Trophoblast cell (in vitro differentiated cells and primary cell): ENCODE measurements at regions not wholly inside any gene's neighbourhood (a gene's known extent, or its start where the extent isn't known, plus 50 kb on each side); places are given as distances from the start of the nearest gene placed in this dataset.

Experiments used
- DNase-seq, 2 donors: peaks; one replicate each; pipeline ENCODE4 v3.0.0-alpha.2; 2016
- H2AFZ ChIP-seq: 2 replicates; pipeline ENCODE4 v1.6.1; 2013; ENCODE audit warnings: low read length, moderate library complexity, mild to moderate bottlenecking; ENCODE audit not compliant: insufficient read depth, poor library complexity
- H2AK5ac ChIP-seq: 2 replicates; pipeline ENCODE4 v1.6.1; 2013; ENCODE audit warnings: mild to moderate bottlenecking, low read length
- H2BK120ac ChIP-seq: 2 replicates; pipeline ENCODE4 v1.6.1; 2013; ENCODE audit warnings: low read length, mild to moderate bottlenecking, moderate library complexity; ENCODE audit not compliant: insufficient read depth, poor library complexity
- H2BK12ac ChIP-seq: 2 replicates; pipeline ENCODE4 v1.6.1; 2013; ENCODE audit warnings: mild to moderate bottlenecking, low read length, moderate library complexity
- H2BK5ac ChIP-seq: 2 replicates; pipeline ENCODE4 v1.6.1; 2013; ENCODE audit warnings: low read length, low read depth, moderate library complexity, mild to moderate bottlenecking; ENCODE audit not compliant: poor library complexity
- H3K14ac ChIP-seq: 2 replicates; pipeline ENCODE4 v1.6.1; 2013; ENCODE audit warnings: mild to moderate bottlenecking, low read length
- H3K18ac ChIP-seq: 2 replicates; pipeline ENCODE4 v1.6.1; 2013; ENCODE audit warnings: mild to moderate bottlenecking, low read length
- H3K23ac ChIP-seq: 2 replicates; pipeline ENCODE4 v1.6.1; 2013; ENCODE audit warnings: low read length
- H3K27ac ChIP-seq: 2 replicates; pipeline ENCODE4 v1.5.1; 2013; ENCODE audit warnings: low read depth, mild to moderate bottlenecking, inconsistent platforms, low read length, moderate library complexity
- H3K27me3 ChIP-seq: 2 replicates; pipeline ENCODE4 v1.6.1; 2013; ENCODE audit warnings: inconsistent platforms, mild to moderate bottlenecking, low read length, moderate library complexity; ENCODE audit not compliant: insufficient read depth
- H3K36me3 ChIP-seq, 2 experiments: 1 replicate in 1 of 2; 2 replicates in 1 of 2; pipeline ENCODE4 v1.6.1; 2013; ENCODE audit warnings: low read length in 2 of 2, mild to moderate bottlenecking in 2 of 2, moderate library complexity in 1 of 2; ENCODE audit not compliant: insufficient read depth in 2 of 2, control insufficient read depth in 1 of 2
- H3K4ac ChIP-seq: 2 replicates; pipeline ENCODE4 v1.6.1; 2013; ENCODE audit warnings: low read depth, mild to moderate bottlenecking, low read length, moderate library complexity
- H3K4me1 ChIP-seq, 2 experiments: 1 replicate in 1 of 2; 2 replicates in 1 of 2; pipeline ENCODE4 v1.6.1; 2013; ENCODE audit warnings: low read length in 2 of 2, mild to moderate bottlenecking in 2 of 2, moderate library complexity in 1 of 2; ENCODE audit not compliant: insufficient read depth in 2 of 2, control insufficient read depth in 1 of 2
- H3K4me2 ChIP-seq: 2 replicates; pipeline ENCODE4 v1.6.1; 2013; ENCODE audit warnings: inconsistent platforms, mild to moderate bottlenecking, low read length, moderate library complexity
- H3K4me3 ChIP-seq: 2 replicates; pipeline ENCODE4 v1.5.1; 2013; ENCODE audit warnings: mild to moderate bottlenecking, low read depth, low read length, inconsistent platforms
- H3K79me1 ChIP-seq: one replicate; pipeline ENCODE4 v1.6.1; 2013; ENCODE audit warnings: low read length
- H3K79me2 ChIP-seq: 2 replicates; pipeline ENCODE4 v1.6.1; 2013; ENCODE audit warnings: low read length, mild to moderate bottlenecking; ENCODE audit not compliant: control insufficient read depth, insufficient read depth, poor library complexity
- H3K9ac ChIP-seq: 2 replicates; pipeline ENCODE4 v1.6.1; 2013; ENCODE audit warnings: mild to moderate bottlenecking, low read length
- H3K9me3 ChIP-seq: 2 replicates; pipeline ENCODE4 v1.6.1; 2013; ENCODE audit warnings: low read depth, mild to moderate bottlenecking, control low read depth, inconsistent platforms, low read length; ENCODE audit not compliant: insufficient read depth
- H4K12ac ChIP-seq: 2 replicates; pipeline ENCODE4 v1.6.1; 2013; ENCODE audit warnings: low read depth, mild to moderate bottlenecking, low read length, moderate library complexity
- H4K8ac ChIP-seq: 2 replicates; pipeline ENCODE4 v1.6.1; 2013; ENCODE audit warnings: low read depth, mild to moderate bottlenecking, low read length, moderate library complexity
- H4K91ac ChIP-seq: one replicate; pipeline ENCODE4 v1.6.1; 2013; ENCODE audit warnings: low read depth, mild to moderate bottlenecking, low read length, moderate library complexity
- WGBS: extraction: QIAGEN DNeasy Blood & Tissue Kit; methylation state at CpG from one replicate; pipeline ENCODE4 v1.1.7; 2013; ENCODE audit warnings: missing lambda C conversion rate; ENCODE audit not compliant: insufficient read length, insufficient coverage; ENCODE audit errors: extremely low coverage; 5-methylcytosine and 5-hydroxymethylcytosine counted together

GRCh38 chr3:140816372-140817195, 125.1 kb upstream of the SLC25A36 start:
- Histone ChIP-seq H3K18ac (no peak overlapping the region), H3K79me2 (no peaks in the 10 kb centered on the region), H4K8ac (no peak overlapping the region), H2BK120ac (no peak overlapping the region), H2AK5ac (no peak overlapping the region), H3K4ac (no peak overlapping the region), H4K91ac (no peak overlapping the region), H3K4me2 (no peak overlapping the region), H4K12ac (no peak overlapping the region), H3K27me3 (no peaks in the 10 kb centered on the region), H2BK12ac (no peak overlapping the region), H3K36me3 (no peaks in the 10 kb centered on the region), H3K27ac (no peak overlapping the region), H2BK5ac (no peak overlapping the region), H3K4me1 (no peaks in the 10 kb centered on the region), H3K23ac (no peak overlapping the region), H3K14ac (no peak overlapping the region), H3K9ac (no peak overlapping the region), H3K9me3 (no peaks in the 10 kb centered on the region), H3K79me1 (no peaks in the 10 kb centered on the region), H2AFZ (no peak overlapping the region), H3K4me3 (no peak overlapping the region)
- no CpG with 5 or more reads among the region's 6 CpGs for WGBS
- DNase-seq: no peak

DNA sequence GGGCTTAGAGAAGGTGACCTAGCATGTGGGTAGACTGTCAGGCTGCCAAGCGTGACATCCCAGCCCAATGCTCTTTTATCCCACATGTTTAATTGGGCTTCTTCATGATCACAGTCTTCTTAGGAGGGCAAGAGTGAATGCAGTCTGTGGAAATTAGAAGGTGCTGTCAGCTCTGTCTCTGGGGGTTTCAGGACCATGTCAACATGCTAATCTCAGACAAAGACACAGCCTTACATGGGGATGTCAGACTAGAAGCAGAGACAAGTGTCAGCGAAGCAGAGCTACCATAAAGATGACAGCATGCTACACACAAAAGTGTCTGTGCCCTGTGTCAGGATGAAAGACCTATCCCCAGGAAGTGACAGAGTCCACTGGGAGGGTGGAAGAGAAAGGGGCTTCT, 120.1 kb upstream of the SLC25A36 start:
- Histone ChIP-seq H3K79me2 (no peaks in the 10 kb centered on the region), H4K91ac (no peak overlapping the region)
- no CpG with 5 or more reads among the region's 2 CpGs for WGBS

GRCh38 chr3:140822401-140823047, 119.1 kb upstream of the SLC25A36 start:
- Histone ChIP-seq H3K4me1 (no peaks in the 10 kb centered on the region), H3K9ac (no peak overlapping the region), H3K27ac (no peak overlapping the region), H2BK5ac (no peak overlapping the region), H3K4me2 (no peak overlapping the region), H2BK120ac (no peak overlapping the region), H3K23ac (no peak overlapping the region), H3K4ac (no peak overlapping the region), H3K27me3 (no peaks in the 10 kb centered on the region), H3K4me3 (no peak overlapping the region), H4K12ac (no peak overlapping the region), H3K36me3 (no peaks in the 10 kb centered on the region), H3K18ac (no peak overlapping the region), H3K9me3 (no peaks in the 10 kb centered on the region), H3K14ac (no peak overlapping the region), H3K79me2 (no peaks in the 10 kb centered on the region), H2BK12ac (no peak overlapping the region), H3K79me1 (no peaks in the 10 kb centered on the region), H4K8ac (no peak overlapping the region), H2AK5ac (no peak overlapping the region), H2AFZ (no peak overlapping the region), H4K91ac (no peak overlapping the region)
- DNase-seq: no peak
- WGBS: no CpG with 5 or more reads among the region's 3 CpGs

More for the DNA sequence above, 120.1 kb upstream of the SLC25A36 start:
- H3K4me3 ChIP-seq: no peak overlapping the region
- no peak overlapping the region for H3K4me2 ChIP-seq
- no peak overlapping the region for H2BK120ac ChIP-seq
- no peak overlapping the region for H2BK5ac ChIP-seq
- no peak overlapping the region for H4K8ac ChIP-seq
- H3K4ac ChIP-seq: no peak overlapping the region
- no peaks in the 10 kb centered on the region for H3K79me1 ChIP-seq
- H4K12ac ChIP-seq: no peak overlapping the region
- no peak overlapping the region for H2BK12ac ChIP-seq
- H3K14ac ChIP-seq: no peak overlapping the region
- no peaks in the 10 kb centered on the region for H3K9me3 ChIP-seq
- H3K36me3 ChIP-seq: no peaks in the 10 kb centered on the region
- no peak overlapping the region for H2AK5ac ChIP-seq
- H3K4me1 ChIP-seq: no peaks in the 10 kb centered on the region
- no peaks in the 10 kb centered on the region for H3K27me3 ChIP-seq
- no peak overlapping the region for H3K9ac ChIP-seq
- no peak overlapping the region for H3K18ac ChIP-seq
- H3K23ac ChIP-seq: no peak overlapping the region
- H3K27ac ChIP-seq: no peak overlapping the region
- no peak for DNase-seq
- no peak overlapping the region for H2AFZ ChIP-seq

DNA sequence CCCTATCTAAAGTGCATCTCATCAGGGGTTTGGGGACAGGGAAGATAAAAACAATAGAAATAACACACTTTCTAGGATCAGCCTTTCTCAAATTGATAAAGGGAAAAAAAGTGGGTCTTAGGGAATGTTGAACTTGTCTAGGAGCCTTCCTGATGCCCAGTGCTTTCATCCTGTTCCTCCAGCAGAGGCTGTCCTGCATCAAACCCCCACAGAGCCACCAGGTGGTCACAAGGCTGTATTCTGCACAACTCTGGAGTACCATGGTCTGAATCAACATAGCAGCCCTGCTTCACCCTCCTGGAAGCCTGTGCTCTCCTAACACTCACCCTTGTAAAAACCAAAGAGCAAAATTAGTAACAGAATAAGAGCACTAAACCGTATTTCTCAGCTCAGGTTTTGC, 118.5 kb upstream of the SLC25A36 start:
- Histone ChIP-seq H2BK120ac (no peak overlapping the region), H3K27ac (no peak overlapping the region), H3K4me1 (no peaks in the 10 kb centered on the region), H4K8ac (no peak overlapping the region), H3K18ac (no peak overlapping the region), H3K4me3 (no peak overlapping the region), H3K27me3 (no peaks in the 10 kb centered on the region), H2AK5ac (no peak overlapping the region), H3K23ac (no peak overlapping the region), H3K4me2 (no peak overlapping the region), H3K9ac (no peak overlapping the region), H3K14ac (no peak overlapping the region), H3K4ac (no peak overlapping the region), H4K12ac (no peak overlapping the region), H2BK5ac (no peak overlapping the region), H3K9me3 (no peaks in the 10 kb centered on the region), H2BK12ac (no peak overlapping the region), H2AFZ (no peak overlapping the region), H3K36me3 (no peaks in the 10 kb centered on the region), H3K79me2 (no peaks in the 10 kb centered on the region), H4K91ac (no peak overlapping the region), H3K79me1 (no peaks in the 10 kb centered on the region)
- no CpG with 5 or more reads among the region's 1 CpG for WGBS
- DNase-seq: no peak
